SKM-1 treated with dmso at 0.1 percent for 144 hours (cell line): ENCODE measurements at regions not wholly inside any gene's neighbourhood (a gene's known extent, or its start where the extent isn't known, plus 50 kb on each side); places are given as distances from the start of the nearest gene placed in this dataset.
"Not testable (repeated sequence)": the region's sequence is repeated elsewhere in the genome, so short reads cannot be mapped to it uniquely, and the experiment has no call there.

Experiments
- DNase-seq: peaks from one replicate; lab custom pipeline; 2025; ENCODE audit not compliant: unreplicated experiment; lab: John Stamatoyannopoulos, UW

DNA sequence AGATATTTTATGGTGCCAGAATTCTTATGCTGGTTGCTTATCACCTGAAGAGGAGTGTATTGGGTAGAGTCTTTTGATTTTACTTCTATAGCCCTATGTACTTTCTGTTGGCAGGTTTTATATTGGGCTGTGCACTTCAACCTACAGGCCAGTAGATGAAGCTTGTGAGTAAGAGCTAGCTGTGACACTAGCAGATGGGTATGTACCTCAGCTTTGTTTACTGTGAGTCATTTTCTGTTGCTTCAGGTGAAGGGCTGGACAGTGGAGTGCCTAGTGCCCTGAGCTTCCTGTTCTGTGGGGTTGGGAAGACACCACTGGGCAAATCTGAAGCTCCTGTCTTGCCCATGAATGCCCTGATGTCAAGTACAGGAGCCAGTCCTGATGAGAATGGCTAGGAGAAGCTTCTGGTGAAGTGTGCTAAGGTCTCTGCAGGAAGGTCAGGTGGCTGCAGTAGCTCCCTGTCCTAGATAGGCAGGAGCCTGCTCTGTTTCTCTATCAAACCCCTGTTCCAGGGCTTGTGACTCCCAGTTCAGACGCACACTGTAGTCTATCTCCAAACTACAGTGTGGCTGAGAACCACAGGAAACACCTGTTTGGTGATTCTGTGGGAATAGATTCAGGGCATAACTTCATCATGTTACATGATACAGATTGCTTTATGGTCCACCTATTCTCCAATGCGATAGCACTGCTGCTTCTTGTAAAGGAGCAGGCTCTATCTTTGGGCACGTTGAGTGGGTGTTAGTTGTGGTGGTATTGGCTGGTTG, 755.7 kb downstream of the KCNA4 start:
- no peak for DNase-seq

DNA sequence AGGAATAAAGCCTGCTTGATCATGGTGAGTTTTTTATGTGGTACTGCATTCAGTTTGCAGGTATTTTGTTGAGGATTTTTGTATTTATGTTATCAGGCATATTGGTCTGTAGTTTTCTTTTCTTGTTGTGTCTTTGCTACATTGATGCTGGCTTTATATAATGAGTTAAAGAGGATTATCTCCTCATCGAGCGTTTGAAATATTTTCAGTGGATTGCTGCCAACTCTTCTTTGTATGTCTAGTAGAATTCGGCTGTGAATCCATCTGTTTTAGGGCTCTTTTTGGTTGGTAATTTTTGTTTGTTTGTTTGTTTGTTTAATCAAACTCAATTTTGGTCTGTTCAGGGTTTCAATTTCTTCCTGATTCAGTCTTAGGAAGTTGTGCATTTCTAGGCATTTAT, 758.4 kb downstream of the KCNA4 start:
- DNase-seq: no peak

DNA sequence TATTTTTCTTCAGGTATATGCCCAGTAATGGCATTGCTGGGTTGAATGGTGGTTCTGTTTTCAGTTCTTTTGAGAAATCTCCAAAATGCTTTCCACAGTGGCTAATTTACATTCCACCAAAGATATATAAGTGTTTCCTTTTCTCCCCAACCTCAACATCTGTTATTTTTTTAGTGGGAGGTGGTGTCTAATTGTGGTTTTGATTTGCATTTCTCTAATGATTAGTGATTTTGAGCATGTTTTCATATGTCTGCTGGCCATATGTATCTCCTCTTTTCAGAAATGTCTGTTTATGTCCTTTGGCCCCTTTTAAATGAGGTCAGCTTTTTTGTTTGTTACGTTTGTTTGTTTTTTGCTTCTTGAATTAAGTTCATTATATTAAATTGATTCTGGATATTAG, 760.2 kb downstream of the KCNA4 start:
- DNase-seq: no peak

GRCh38 chr11:29255401-29255800, 761.4 kb downstream of the KCNA4 start:
- no peak for DNase-seq

DNA sequence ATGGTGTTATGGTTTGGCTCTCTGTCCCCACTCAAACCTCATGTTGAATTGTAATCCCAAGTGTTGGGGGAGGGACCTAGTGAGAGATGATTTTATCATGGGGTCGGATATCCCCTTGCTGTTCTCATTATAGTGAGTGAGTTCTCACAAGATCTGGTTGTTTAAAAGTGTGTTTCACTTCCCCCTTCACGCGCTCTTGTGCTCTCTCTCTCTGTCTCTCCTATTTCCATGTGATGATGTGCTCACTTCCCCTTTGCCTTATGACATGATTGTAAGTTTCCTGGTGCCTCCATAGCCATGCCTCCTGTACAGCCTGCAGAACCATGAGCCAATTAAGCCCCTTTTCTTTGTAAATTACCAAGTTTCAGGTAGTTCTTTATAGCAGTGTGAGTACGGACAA, 765.1 kb downstream of the KCNA4 start:
- DNase-seq: peak; percentile 43

GRCh38 chr11:29249713-29250112, 767.1 kb downstream of the KCNA4 start:
- no peak for DNase-seq

DNA sequence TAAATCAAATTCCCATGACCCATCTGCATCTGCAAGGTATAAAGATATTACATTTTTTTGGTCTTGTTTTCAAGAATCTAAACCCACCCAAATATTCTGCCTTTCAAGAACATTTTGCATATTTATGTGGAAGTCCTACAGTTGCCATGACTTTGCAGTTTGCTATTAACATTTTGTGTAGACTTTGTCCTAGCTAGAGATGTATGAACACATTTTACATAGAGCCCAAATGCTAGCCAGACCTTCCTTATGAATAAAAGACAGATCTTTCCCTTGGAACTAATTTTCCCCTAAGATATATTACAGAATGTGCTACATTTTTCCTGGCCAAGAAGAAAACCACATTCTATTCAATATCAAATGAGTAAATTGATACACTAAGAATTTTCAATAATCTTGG, 772.5 kb downstream of the KCNA4 start:
- no peak for DNase-seq

GRCh38 chr11:29243616-29244015, 773.2 kb downstream of the KCNA4 start:
- DNase-seq: no peak

DNA sequence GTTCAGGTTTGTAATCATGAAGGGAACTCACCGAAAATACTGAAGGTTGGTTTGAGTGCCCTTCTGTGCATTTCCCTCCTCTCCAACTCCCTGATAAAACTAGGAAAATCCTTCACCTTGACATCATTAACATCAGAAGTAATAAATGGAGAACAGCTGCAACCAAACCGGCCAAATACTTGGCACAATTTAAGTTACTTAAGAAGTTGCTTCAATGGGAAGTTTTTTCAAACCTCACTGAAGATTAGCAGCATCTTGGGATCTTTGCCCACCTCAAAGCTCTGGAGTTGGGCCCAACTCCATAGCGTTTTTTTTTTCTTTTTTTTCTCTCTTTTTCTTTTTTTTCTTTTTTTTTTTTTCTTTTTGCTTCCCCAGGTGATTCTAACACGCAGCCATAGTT, 784.8 kb downstream of the KCNA4 start:
- no peak for DNase-seq

GRCh38 chr11:29231586-29231985, 785.2 kb downstream of the KCNA4 start:
- DNase-seq: no peak

DNA sequence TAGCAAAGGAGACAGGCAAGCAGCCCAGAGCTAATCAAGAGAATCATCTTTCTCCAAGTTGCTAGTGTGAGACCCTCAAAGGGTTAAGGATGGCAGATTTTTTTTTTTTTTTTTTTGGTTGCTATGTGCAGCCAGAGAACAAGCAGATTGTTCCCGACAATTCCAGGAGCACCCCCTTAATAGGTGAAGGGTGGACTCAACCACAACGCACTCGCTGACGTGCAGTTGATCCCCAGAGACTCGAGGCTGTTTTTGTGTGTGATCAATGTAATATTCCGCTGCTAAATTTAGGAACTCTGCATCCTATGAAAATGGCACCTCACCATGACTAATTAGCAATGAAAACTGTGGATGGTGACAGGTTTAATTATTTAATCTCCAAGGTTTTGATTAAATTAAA, 789.0 kb downstream of the KCNA4 start:
- DNase-seq: no peak

- DNase-seq: no peak
Observed at GRCh38 chr11:29224739-29225384, 792.0 kb downstream of the KCNA4 start.

- DNase-seq: not testable (repeated sequence)
Observed at GRCh38 chr11:29219531-29219930, 797.3 kb downstream of the KCNA4 start.

- no peak for DNase-seq
Observed at GRCh38 chr11:29217901-29218300, 798.9 kb downstream of the KCNA4 start.

DNA sequence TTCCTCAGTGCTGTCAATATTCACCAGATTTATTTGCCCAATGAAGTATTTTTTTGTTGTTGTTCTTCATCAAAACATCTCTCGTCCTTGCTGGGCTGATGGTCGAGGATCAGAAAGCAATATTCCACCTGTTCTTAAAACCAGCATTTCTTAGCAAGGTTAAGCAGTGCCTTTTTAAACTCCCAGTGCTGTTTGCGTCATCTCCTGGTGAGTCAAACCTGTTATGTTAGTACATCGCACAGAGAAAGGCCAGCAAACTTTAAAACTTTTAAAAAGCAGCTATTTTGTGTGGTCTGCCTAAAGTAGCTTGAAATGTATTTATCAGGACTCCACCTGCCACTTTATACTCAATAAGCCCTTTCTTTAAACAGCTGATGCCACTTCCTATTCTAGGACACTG, 802.0 kb downstream of the KCNA4 start:
- DNase-seq: no peak

DNA sequence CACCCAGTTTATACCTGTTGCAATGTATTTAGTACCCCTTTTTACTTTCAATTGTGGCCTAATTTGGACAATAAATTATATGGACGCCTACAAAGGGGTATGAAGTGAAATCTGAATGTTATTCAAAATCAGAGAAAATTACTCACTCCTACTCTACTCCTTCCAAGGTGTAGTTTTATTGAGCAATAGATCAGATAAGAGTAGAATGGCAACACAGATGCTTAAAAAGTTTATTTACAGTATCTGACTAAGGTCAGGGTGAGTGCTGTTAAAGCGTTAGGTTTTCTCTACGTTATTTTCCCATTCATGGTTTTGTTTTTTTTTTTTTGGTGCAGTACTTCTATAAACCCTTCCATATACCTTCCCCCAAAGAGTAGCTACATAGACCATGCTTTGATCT, 805.6 kb downstream of the KCNA4 start:
- no peak for DNase-seq

DNA sequence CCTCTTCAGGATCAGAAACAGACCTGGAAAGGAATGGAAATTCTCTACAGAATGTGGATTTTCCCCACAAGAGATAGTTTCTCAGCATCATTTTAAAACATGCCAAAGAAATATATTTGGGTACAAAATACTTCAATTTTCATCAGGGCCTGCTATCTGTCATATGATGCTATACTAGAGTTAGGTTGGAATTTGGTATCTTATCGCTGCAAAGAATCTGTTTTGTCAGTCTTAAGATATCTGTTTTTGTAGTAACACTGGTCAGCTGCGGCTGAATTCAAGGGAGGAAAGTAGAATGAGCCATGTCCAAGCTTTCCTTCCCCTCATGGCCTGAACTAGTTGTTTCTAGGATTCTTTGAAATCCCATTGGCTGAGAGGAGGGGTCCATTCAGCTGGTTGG, 806.4 kb downstream of the KCNA4 start:
- DNase-seq: no peak

GRCh38 chr11:29208117-29208516, 808.7 kb downstream of the KCNA4 start:
- no peak for DNase-seq

DNA sequence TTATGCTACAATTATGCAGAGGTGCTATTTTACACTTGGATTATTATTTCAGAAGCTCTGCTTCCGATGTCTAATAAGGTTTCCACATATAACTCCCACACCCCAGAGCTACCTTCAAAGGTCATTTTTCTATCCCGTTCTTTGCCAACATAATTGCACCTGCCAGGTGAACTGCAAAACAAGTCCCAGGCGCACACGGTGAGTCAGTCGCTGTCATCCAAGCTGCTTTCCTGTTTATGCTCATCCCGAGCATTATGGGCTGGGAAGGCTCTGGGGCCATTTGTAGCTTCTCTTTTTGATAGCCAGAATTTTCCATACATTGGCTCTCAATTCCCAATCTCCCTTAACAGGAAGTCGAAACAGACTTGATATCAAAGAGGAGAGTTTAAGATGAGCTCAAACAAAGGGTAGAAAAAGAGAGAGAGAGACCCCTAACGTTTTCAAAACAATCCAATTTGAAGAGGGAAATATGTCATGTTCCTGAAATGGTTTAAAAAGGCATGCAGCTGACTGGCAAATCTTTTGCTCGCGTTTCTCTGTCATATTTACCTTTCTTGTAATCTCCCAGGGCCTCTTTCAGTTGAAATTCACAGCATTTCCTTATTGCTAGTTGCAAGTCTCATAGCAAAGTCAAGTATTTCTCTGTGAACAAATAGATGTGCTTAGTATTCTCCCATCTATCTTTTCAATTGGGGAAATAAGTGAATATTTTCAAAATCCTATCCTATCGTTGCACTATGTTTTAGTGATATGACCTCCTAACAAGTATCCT, 815.9 kb downstream of the KCNA4 start:
- no peak for DNase-seq

GRCh38 chr11:29190313-29190712, 826.5 kb downstream of the KCNA4 start:
- DNase-seq: no peak

DNA sequence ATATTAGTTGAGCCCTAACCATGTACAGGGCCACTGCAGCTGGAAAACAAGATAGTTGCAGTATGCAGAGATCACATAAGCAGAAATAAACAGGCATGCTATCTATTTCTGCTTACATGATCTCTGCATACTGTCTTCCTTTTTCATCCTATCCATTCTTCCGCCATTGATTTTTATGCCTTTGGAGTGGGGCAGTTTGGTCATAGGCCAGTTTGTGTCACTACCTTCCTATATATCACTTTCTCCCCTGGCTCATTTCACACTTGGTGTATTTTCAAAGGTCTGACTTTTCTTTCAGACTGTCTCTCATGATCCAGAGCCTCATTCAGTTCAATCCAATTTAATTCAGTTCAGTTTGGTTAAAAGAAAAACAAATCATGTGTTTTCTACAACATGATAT, 829.6 kb downstream of the KCNA4 start:
- DNase-seq: no peak
